ENCODE measurements at regions not wholly inside any gene's neighbourhood (a gene's known extent, or its start where the extent isn't known, plus 50 kb on each side); places are given as distances from the start of the nearest gene placed in this dataset.

GRCh38 chr9:32319312-32319929 is 65.0 kb upstream of the ACO1 start:
- Histone ChIP-seq H2AFZ (ENCODE audit: low read depth, low read length) (no peak overlapping the region), H3K9me3 (ENCODE audit: insufficient read depth, low read length) (no peaks in the 10 kb centered on the region), H3K4me2 (ENCODE audit: low read length) (no peak overlapping the region), H3K27ac (ENCODE audit: low read length) (no peak overlapping the region), H3K4me1 (ENCODE audit: low read length) (no peaks in the 10 kb centered on the region), H4K20me1 (ENCODE audit: insufficient read depth, low read length) (no peaks in the 10 kb centered on the region), H3K27me3 (ENCODE audit: low read depth, low read length) (no peaks in the 10 kb centered on the region), H3K4me3 (ENCODE audit: low read length) (no peak overlapping the region), H3K9ac (ENCODE audit: low read length) (no peak overlapping the region), H3K79me2 (ENCODE audit: low read length) (no peaks in the 10 kb centered on the region), H3K36me3 (replicated peaks; ENCODE audit: low read depth, low read length) (no peaks in the 10 kb centered on the region)
- TF ChIP-seq EZH2phosphoT487 (IDR thresholded peaks at IDR 0.05; ENCODE audit: low read depth) (no peak), CTCF (IDR thresholded peaks at IDR 0.05; ENCODE audit: low read depth, low read length) (no peak)

GRCh38 chr9:32322622-32323021 is 61.8 kb upstream of the ACO1 start:
- Histone ChIP-seq H3K27me3 (ENCODE audit: low read depth, low read length) (no peaks in the 10 kb centered on the region), H3K36me3 (replicated peaks; ENCODE audit: low read depth, low read length) (no peaks in the 10 kb centered on the region), H4K20me1 (ENCODE audit: insufficient read depth, low read length) (no peaks in the 10 kb centered on the region), H3K27ac (ENCODE audit: low read length) (no peak overlapping the region), H3K79me2 (ENCODE audit: low read length) (no peaks in the 10 kb centered on the region), H3K4me3 (ENCODE audit: low read length) (no peak overlapping the region), H3K9ac (ENCODE audit: low read length) (no peak overlapping the region), H3K9me3 (ENCODE audit: insufficient read depth, low read length) (no peaks in the 10 kb centered on the region), H2AFZ (ENCODE audit: low read depth, low read length) (no peak overlapping the region), H3K4me2 (ENCODE audit: low read length) (no peak overlapping the region), H3K4me1 (ENCODE audit: low read length) (no peaks in the 10 kb centered on the region)
- TF ChIP-seq CTCF (IDR thresholded peaks at IDR 0.05; ENCODE audit: low read depth, low read length) (no peak), EZH2phosphoT487 (IDR thresholded peaks at IDR 0.05; ENCODE audit: low read depth) (no peak)

- no peaks in the 10 kb centered on the region for H3K79me2 ChIP-seq (ENCODE audit: low read length)
- no peak overlapping the region for H3K27ac ChIP-seq (ENCODE audit: low read length)
- no peaks in the 10 kb centered on the region for H3K36me3 ChIP-seq (replicated peaks; ENCODE audit: low read depth, low read length)
- no peaks in the 10 kb centered on the region for H4K20me1 ChIP-seq (ENCODE audit: insufficient read depth, low read length)
- H3K9ac ChIP-seq (ENCODE audit: low read length) = no peak overlapping the region
- no peak overlapping the region for H3K4me3 ChIP-seq (ENCODE audit: low read length)
- H3K27me3 ChIP-seq (ENCODE audit: low read depth, low read length) = no peaks in the 10 kb centered on the region
- H3K9me3 ChIP-seq (ENCODE audit: insufficient read depth, low read length) = no peaks in the 10 kb centered on the region
- TF ChIP-seq CTCF (IDR thresholded peaks at IDR 0.05; ENCODE audit: low read depth, low read length) = no peak
- no peak for TF ChIP-seq EZH2phosphoT487 (IDR thresholded peaks at IDR 0.05; ENCODE audit: low read depth)
- no peak overlapping the region for H2AFZ ChIP-seq (ENCODE audit: low read depth, low read length)
- H3K4me1 ChIP-seq (ENCODE audit: low read length) = no peaks in the 10 kb centered on the region
- no peak overlapping the region for H3K4me2 ChIP-seq (ENCODE audit: low read length)
Measured at GRCh38 chr9:32326146-32326545, 58.3 kb upstream of the ACO1 start.

- Histone ChIP-seq H3K36me3 (replicated peaks; ENCODE audit: low read depth, low read length) (no peaks in the 10 kb centered on the region), H3K79me2 (ENCODE audit: low read length) (no peaks in the 10 kb centered on the region), H3K27ac (ENCODE audit: low read length) (no peak overlapping the region), H3K4me1 (ENCODE audit: low read length) (no peaks in the 10 kb centered on the region), H3K4me3 (ENCODE audit: low read length) (no peak overlapping the region), H2AFZ (ENCODE audit: low read depth, low read length) (no peak overlapping the region), H3K9me3 (ENCODE audit: insufficient read depth, low read length) (no peaks in the 10 kb centered on the region), H3K4me2 (ENCODE audit: low read length) (no peak overlapping the region), H3K9ac (ENCODE audit: low read length) (no peak overlapping the region), H3K27me3 (ENCODE audit: low read depth, low read length) (no peaks in the 10 kb centered on the region), H4K20me1 (ENCODE audit: insufficient read depth, low read length) (no peaks in the 10 kb centered on the region)
- TF ChIP-seq EZH2phosphoT487 (IDR thresholded peaks at IDR 0.05; ENCODE audit: low read depth) (no peak), CTCF (IDR thresholded peaks at IDR 0.05; ENCODE audit: low read depth, low read length) (no peak)
Measured at GRCh38 chr9:32331240-32331639, 53.2 kb upstream of the ACO1 start.
